ENCODE measurements at regions not wholly inside any gene's neighbourhood (a gene's known extent, or its start where the extent isn't known, plus 50 kb on each side); places are given as distances from the start of the nearest gene placed in this dataset.

DNA sequence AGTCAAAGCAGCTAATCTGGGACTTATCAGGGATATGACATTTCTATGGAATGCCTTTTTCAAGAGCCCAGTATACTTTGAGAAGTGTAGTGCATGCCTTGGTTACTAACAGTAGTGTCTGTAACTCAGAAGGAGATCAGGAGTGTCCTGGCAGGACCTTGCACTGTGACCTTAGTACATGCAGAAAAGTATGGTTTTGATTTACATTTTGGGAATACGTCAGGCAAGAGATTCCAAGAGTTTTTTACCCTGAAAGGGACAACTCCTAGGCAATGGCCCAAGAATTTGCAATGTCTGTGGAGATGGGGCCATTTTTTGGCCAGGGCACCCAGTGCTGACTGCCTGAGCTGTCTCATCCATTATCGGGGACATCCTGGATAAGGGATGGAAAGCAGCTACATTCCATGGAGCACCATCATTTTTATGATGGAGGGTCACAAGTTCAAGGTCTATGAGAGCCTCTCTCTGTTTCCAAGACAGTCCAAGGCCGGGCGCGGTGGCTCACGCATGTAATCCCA lies 80.2 kb downstream of the FAM50B start (continued):
- TF ChIP-seq, protein P1, sequence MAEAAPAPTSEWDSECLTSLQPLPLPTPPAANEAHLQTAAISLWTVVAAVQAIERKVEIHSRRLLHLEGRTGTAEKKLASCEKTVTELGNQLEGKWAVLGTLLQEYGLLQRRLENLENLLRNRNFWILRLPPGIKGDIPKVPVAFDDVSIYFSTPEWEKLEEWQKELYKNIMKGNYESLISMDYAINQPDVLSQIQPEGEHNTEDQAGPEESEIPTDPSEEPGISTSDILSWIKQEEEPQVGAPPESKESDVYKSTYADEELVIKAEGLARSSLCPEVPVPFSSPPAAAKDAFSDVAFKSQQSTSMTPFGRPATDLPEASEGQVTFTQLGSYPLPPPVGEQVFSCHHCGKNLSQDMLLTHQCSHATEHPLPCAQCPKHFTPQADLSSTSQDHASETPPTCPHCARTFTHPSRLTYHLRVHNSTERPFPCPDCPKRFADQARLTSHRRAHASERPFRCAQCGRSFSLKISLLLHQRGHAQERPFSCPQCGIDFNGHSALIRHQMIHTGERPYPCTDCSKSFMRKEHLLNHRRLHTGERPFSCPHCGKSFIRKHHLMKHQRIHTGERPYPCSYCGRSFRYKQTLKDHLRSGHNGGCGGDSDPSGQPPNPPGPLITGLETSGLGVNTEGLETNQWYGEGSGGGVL (tag by site-specific recombination; IDR thresholded peaks at IDR 0.05), result no peak
- no peak for TF ChIP-seq WT1 (tag by site-specific recombination; IDR thresholded peaks at IDR 0.05)

DNA sequence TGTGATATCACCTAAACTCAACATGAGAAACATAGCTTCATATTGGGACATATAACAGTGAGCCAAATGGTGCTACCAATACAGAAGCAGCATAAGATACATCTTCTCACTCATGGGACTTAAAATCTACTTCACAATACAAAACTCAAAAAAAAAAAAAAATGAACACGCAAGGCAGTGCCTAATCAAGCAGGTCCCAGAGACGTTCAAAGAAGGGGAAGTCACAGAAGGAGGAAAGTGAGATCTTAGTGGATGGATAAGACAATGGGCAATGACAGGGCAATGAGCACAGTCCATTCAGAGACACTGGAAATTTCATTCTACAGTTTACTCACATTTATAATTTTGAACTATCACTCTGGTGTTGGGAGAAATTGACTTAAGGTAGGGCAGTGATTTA lies 88.3 kb downstream of the FAM50B start:
- no peaks in the 10 kb centered on the region for H3K36me3 ChIP-seq (ENCODE audit: control insufficient read depth in 2 of 2, insufficient read depth in 1 of 2, low read length in 2 of 2)
- no peak overlapping the region for H3K4me3 ChIP-seq (ENCODE audit: low read depth, low read length)
- CTCF ChIA-PET, result interaction anchor here (0.5 to 3.9 kb wide), 15 partner anchors 41 to 655 kb away, joined by 3 to 25 read pairs (median 4); partner anchors contain the start of gene FAM50B
- H3K4me1 ChIP-seq (ENCODE audit: control insufficient read depth, insufficient read depth, low read length), result no peaks in the 10 kb centered on the region
- no peaks in the 10 kb centered on the region for H3K9me3 ChIP-seq (ENCODE audit: control insufficient read depth, insufficient read depth, low read depth, low read length)
- TF ChIP-seq ZNF664 (tag by site-specific recombination; IDR thresholded peaks at IDR 0.05) (no peak), BCL11A (tag by site-specific recombination; IDR thresholded peaks at IDR 0.05; ENCODE audit: low read depth) (no peak), ZNF324 (tag by site-specific recombination; IDR thresholded peaks at IDR 0.05) (no peak), ZFP3 (tag by site-specific recombination; IDR thresholded peaks at IDR 0.05; ENCODE audit: low read depth) (no peak), SETDB1 (IDR thresholded peaks at IDR 0.05; ENCODE audit: insufficient read length, low read length) (no peak), ZNF768 (tag by site-specific recombination; IDR thresholded peaks at IDR 0.05) (no peak), ZNF292 (tag by site-specific recombination; IDR thresholded peaks at IDR 0.05; ENCODE audit: borderline replicate concordance, low read depth) (no peak), ZNF48 (tag by site-specific recombination; IDR thresholded peaks at IDR 0.05) (no peak), ZNF248 (tag by site-specific recombination; IDR thresholded peaks at IDR 0.05) (no peak), MEIS1 (CRISPR knock-in tag; IDR thresholded peaks at IDR 0.05; ENCODE audit: borderline replicate concordance) (no peak)
- TF ChIP-seq, protein P2, sequence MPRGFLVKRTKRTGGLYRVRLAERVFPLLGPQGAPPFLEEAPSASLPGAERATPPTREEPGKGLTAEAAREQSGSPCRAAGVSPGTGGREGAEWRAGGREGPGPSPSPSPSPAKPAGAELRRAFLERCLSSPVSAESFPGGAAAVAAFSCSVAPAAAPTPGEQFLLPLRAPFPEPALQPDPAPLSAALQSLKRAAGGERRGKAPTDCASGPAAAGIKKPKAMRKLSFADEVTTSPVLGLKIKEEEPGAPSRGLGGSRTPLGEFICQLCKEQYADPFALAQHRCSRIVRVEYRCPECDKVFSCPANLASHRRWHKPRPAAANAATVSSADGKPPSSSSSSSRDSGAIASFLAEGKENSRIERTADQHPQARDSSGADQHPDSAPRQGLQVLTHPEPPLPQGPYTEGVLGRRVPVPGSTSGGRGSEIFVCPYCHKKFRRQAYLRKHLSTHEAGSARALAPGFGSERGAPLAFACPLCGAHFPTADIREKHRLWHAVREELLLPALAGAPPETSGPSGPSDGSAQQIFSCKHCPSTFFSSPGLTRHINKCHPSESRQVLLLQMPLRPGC (tag by site-specific recombination; IDR thresholded peaks at IDR 0.05), result no peak
- TF ChIP-seq, protein P3, sequence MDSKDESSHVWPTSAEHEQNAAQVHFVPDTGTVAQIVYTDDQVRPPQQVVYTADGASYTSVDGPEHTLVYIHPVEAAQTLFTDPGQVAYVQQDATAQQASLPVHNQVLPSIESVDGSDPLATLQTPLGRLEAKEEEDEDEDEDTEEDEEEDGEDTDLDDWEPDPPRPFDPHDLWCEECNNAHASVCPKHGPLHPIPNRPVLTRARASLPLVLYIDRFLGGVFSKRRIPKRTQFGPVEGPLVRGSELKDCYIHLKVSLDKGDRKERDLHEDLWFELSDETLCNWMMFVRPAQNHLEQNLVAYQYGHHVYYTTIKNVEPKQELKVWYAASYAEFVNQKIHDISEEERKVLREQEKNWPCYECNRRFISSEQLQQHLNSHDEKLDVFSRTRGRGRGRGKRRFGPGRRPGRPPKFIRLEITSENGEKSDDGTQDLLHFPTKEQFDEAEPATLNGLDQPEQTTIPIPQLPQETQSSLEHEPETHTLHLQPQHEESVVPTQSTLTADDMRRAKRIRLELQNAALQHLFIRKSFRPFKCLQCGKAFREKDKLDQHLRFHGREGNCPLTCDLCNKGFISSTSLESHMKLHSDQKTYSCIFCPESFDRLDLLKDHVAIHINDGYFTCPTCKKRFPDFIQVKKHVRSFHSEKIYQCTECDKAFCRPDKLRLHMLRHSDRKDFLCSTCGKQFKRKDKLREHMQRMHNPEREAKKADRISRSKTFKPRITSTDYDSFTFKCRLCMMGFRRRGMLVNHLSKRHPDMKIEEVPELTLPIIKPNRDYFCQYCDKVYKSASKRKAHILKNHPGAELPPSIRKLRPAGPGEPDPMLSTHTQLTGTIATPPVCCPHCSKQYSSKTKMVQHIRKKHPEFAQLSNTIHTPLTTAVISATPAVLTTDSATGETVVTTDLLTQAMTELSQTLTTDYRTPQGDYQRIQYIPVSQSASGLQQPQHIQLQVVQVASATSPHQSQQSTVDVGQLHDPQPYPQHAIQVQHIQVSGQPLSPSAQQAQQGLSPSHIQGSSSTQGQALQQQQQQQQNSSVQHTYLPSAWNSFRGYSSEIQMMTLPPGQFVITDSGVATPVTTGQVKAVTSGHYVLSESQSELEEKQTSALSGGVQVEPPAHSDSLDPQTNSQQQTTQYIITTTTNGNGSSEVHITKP (tag by site-specific recombination; IDR thresholded peaks at IDR 0.05), result no peak
- TF ChIP-seq, protein P4, sequence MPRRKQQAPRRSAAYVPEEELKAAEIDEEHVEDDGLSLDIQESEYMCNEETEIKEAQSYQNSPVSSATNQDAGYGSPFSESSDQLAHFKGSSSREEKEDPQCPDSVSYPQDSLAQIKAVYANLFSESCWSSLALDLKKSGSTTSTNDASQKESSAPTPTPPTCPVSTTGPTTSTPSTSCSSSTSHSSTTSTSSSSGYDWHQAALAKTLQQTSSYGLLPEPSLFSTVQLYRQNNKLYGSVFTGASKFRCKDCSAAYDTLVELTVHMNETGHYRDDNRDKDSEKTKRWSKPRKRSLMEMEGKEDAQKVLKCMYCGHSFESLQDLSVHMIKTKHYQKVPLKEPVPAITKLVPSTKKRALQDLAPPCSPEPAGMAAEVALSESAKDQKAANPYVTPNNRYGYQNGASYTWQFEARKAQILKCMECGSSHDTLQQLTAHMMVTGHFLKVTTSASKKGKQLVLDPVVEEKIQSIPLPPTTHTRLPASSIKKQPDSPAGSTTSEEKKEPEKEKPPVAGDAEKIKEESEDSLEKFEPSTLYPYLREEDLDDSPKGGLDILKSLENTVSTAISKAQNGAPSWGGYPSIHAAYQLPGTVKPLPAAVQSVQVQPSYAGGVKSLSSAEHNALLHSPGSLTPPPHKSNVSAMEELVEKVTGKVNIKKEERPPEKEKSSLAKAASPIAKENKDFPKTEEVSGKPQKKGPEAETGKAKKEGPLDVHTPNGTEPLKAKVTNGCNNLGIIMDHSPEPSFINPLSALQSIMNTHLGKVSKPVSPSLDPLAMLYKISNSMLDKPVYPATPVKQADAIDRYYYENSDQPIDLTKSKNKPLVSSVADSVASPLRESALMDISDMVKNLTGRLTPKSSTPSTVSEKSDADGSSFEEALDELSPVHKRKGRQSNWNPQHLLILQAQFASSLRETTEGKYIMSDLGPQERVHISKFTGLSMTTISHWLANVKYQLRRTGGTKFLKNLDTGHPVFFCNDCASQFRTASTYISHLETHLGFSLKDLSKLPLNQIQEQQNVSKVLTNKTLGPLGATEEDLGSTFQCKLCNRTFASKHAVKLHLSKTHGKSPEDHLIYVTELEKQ (tag by site-specific recombination; IDR thresholded peaks at IDR 0.05; ENCODE audit: borderline replicate concordance), result no peak
- TF ChIP-seq, protein P5, sequence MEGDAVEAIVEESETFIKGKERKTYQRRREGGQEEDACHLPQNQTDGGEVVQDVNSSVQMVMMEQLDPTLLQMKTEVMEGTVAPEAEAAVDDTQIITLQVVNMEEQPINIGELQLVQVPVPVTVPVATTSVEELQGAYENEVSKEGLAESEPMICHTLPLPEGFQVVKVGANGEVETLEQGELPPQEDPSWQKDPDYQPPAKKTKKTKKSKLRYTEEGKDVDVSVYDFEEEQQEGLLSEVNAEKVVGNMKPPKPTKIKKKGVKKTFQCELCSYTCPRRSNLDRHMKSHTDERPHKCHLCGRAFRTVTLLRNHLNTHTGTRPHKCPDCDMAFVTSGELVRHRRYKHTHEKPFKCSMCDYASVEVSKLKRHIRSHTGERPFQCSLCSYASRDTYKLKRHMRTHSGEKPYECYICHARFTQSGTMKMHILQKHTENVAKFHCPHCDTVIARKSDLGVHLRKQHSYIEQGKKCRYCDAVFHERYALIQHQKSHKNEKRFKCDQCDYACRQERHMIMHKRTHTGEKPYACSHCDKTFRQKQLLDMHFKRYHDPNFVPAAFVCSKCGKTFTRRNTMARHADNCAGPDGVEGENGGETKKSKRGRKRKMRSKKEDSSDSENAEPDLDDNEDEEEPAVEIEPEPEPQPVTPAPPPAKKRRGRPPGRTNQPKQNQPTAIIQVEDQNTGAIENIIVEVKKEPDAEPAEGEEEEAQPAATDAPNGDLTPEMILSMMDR (tag by site-specific recombination; IDR thresholded peaks at IDR 0.05), result no peak
- TF ChIP-seq, protein P6, sequence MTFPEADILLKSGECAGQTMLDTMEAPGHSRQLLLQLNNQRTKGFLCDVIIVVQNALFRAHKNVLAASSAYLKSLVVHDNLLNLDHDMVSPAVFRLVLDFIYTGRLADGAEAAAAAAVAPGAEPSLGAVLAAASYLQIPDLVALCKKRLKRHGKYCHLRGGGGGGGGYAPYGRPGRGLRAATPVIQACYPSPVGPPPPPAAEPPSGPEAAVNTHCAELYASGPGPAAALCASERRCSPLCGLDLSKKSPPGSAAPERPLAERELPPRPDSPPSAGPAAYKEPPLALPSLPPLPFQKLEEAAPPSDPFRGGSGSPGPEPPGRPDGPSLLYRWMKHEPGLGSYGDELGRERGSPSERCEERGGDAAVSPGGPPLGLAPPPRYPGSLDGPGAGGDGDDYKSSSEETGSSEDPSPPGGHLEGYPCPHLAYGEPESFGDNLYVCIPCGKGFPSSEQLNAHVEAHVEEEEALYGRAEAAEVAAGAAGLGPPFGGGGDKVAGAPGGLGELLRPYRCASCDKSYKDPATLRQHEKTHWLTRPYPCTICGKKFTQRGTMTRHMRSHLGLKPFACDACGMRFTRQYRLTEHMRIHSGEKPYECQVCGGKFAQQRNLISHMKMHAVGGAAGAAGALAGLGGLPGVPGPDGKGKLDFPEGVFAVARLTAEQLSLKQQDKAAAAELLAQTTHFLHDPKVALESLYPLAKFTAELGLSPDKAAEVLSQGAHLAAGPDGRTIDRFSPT (tag by site-specific recombination; IDR thresholded peaks at IDR 0.05), result no peak
- POLR2A ChIA-PET, result no interaction called here
- no peak overlapping the region for H3K27ac ChIP-seq (ENCODE audit: extremely low read depth, low read depth, low read length)
